Epithelial cell of esophagus (primary cell): ENCODE measurements at regions not wholly inside any gene's neighbourhood (a gene's known extent, or its start where the extent isn't known, plus 50 kb on each side); places are given as distances from the start of the nearest gene placed in this dataset.

ENCODE experiments used
- DNase-seq: peaks from one replicate; pipeline ENCODE4 v3.0.0; 2010; ENCODE audit warnings: low read depth
- H3K4me3 ChIP-seq: 2 replicates; pipeline ENCODE4 v1.5.1; 2011; ENCODE audit warnings: mild to moderate bottlenecking, low read length, control low read depth
- TF ChIP-seq, protein P1 (sequence below): IDR thresholded peaks from 2 replicates; pipeline ENCODE4 v1.5.1; 2011; ENCODE audit warnings: low read depth, mild to moderate bottlenecking, low read length, control low read depth, inconsistent platforms; ENCODE audit not compliant: insufficient read depth; ENCODE audit errors: missing control alignments

DNA sequence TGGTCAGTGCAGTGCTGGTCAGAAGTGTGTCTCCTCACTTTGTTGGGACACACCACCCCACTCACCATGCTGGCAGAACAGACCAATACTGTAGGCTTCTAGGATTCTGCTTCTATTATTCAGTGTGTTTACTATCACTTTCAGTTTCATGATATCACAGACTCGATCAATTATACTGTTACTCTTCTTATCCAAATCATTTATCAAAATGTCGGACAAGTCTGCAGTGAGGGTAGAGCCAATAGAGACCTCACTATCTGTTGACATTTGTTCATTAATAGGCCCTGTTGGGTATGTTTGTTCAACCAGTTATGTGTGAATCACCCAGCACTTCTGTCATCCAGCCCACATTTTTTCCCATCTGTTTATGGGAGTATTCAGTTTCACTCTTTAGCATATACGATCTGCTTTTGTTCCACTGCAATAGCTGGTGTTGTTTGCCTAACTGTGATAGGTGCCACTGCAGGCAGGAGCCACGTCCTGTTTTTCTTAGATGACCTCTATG lies 140.1 kb downstream of the NRN1 start:
- TF ChIP-seq, protein P1, sequence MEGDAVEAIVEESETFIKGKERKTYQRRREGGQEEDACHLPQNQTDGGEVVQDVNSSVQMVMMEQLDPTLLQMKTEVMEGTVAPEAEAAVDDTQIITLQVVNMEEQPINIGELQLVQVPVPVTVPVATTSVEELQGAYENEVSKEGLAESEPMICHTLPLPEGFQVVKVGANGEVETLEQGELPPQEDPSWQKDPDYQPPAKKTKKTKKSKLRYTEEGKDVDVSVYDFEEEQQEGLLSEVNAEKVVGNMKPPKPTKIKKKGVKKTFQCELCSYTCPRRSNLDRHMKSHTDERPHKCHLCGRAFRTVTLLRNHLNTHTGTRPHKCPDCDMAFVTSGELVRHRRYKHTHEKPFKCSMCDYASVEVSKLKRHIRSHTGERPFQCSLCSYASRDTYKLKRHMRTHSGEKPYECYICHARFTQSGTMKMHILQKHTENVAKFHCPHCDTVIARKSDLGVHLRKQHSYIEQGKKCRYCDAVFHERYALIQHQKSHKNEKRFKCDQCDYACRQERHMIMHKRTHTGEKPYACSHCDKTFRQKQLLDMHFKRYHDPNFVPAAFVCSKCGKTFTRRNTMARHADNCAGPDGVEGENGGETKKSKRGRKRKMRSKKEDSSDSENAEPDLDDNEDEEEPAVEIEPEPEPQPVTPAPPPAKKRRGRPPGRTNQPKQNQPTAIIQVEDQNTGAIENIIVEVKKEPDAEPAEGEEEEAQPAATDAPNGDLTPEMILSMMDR, result no peak
- peak; percentile 77 for DNase-seq
- H3K4me3 ChIP-seq, result no peak overlapping the region

GRCh38 chr6:5865506-5866031 lies 141.2 kb downstream of the NRN1 start:
- TF ChIP-seq, protein P1, result no peak
- DNase-seq, result no peak
- H3K4me3 ChIP-seq, result no peak overlapping the region

DNA sequence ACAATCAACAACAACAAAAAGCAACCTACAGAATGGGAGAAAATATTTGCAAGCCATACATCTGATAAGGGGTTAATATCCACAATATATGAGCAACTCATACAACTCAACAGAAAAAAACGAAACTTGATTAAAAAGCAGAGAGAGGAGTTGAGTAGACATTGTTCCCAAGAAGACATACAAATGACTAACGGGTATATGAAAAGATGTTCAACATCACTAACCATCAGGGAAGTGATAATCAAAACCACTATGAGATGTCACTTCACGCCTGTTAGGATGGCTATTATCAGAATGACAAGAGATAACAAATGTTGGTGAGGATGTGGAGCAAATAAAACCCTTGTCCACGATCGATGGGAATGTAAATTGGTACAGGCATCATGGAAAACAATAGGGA lies 145.9 kb downstream of the NRN1 start:
- no peak overlapping the region for H3K4me3 ChIP-seq
- TF ChIP-seq, protein P1, result no peak
- no peak for DNase-seq

GRCh38 chr6:5855787-5856470 lies 150.8 kb downstream of the NRN1 start:
- no peak overlapping the region for H3K4me3 ChIP-seq
- no peak for DNase-seq
- TF ChIP-seq, protein P1, result no peak

DNA sequence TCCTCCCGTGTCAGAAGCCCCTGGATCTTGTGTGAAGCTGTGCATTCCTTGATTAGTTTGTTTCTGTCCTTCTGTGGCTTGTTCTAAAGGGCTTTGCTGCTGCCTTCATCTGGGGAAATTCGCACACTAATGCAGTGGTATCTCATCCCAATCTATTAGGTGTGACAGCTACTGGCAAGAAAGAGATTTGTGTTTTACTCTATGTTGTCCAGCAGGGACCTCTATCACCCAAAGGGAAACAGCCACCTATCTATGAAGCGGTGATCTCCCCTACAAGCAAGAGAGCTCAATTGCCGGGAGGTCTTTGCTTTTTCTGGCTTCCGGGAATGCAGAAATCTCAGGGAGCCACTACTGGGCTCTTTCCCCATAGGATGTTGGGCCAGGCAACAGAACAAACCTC lies 151.8 kb downstream of the NRN1 start:
- no peak for DNase-seq
- H3K4me3 ChIP-seq, result no peak overlapping the region
- TF ChIP-seq, protein P1, result no peak

DNA sequence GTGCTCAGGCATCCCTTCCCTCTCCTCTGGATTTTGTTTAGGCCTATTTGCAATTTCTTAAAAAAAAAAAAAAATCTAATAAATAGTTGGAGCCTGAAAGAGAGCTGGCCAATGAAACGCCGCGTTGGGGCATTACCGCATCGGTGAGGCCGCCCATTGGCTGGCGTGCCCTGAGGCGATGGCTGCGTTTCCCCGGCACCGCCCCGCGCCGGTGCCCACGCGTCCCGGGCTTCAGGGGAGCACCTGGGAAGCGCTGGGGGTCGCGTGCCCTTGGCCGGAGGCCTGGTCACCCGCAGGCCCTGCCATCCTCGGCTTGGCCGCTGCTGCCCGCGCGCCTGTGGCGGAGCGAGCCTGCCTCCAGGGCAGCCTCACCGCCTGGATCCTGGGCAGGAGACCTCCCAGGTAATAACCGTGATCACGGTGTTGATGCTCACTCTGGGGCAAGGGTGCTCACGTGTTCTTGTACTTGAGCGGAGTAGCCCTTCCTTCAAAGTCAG lies 155.4 kb downstream of the NRN1 start:
- TF ChIP-seq, protein P1, result no peak
- peak; percentile 43 for DNase-seq
- no peak overlapping the region for H3K4me3 ChIP-seq
